Mesothelial cell of epicardium (in vitro differentiated cells): ENCODE measurements at regions not wholly inside any gene's neighbourhood (a gene's known extent, or its start where the extent isn't known, plus 50 kb on each side); places are given as distances from the start of the nearest gene placed in this dataset.
A peak's percentile ranks its signal among the peaks of the same experiment; 100 is the strongest.

Experiments
- DNase-seq, 2 experiments: peaks; one replicate each; pipeline ENCODE4 v3.0.0; 2021; ENCODE audit warnings: low spot score in 2 of 2; ENCODE audit not compliant: unreplicated experiment in 2 of 2
- H3K27ac Mint-ChIP-seq: 2 replicates; pipeline ENCODE4 v1.8.0; 2021; ENCODE audit warnings: mixed read lengths
- H3K27me3 Mint-ChIP-seq: 2 replicates; pipeline ENCODE4 v1.8.0; 2021; ENCODE audit warnings: low read depth, mixed read lengths
- H3K36me3 Mint-ChIP-seq: 2 replicates; pipeline ENCODE4 v1.8.0; 2021; ENCODE audit warnings: mixed read lengths
- H3K4me1 Mint-ChIP-seq: 2 replicates; pipeline ENCODE4 v1.8.0; 2021; ENCODE audit warnings: mixed read lengths
- H3K4me3 Mint-ChIP-seq: 2 replicates; pipeline ENCODE4 v1.8.0; 2021; ENCODE audit warnings: mild to moderate bottlenecking, moderate library complexity, mixed read lengths
- H3K9me3 Mint-ChIP-seq: 2 replicates; pipeline ENCODE4 v1.8.0; 2021; ENCODE audit warnings: mixed read lengths
- TF ChIP-seq, protein P1 (sequence below): fragments of 200-600 bp; sonication (generic); IDR thresholded peaks from one replicate; pipeline ENCODE4 v1.5.0; 2021; ENCODE audit warnings: antibody characterized with exemption; ENCODE audit not compliant: unreplicated experiment

GRCh38 chr1:208528578-208529240 lies 284.5 kb upstream of the PLXNA2 start:
- H3K36me3 Mint-ChIP-seq = no peaks in the 10 kb centered on the region
- no peak overlapping the region for H3K27ac Mint-ChIP-seq

GRCh38 chr1:208531003-208531750 lies 287.0 kb upstream of the PLXNA2 start:
- H3K4me3 Mint-ChIP-seq = no peak overlapping the region
- H3K4me1 Mint-ChIP-seq = peaks cover 48% of the 10 kb centered on the region
- no peaks in the 10 kb centered on the region for H3K36me3 Mint-ChIP-seq
- TF ChIP-seq, protein P1, sequence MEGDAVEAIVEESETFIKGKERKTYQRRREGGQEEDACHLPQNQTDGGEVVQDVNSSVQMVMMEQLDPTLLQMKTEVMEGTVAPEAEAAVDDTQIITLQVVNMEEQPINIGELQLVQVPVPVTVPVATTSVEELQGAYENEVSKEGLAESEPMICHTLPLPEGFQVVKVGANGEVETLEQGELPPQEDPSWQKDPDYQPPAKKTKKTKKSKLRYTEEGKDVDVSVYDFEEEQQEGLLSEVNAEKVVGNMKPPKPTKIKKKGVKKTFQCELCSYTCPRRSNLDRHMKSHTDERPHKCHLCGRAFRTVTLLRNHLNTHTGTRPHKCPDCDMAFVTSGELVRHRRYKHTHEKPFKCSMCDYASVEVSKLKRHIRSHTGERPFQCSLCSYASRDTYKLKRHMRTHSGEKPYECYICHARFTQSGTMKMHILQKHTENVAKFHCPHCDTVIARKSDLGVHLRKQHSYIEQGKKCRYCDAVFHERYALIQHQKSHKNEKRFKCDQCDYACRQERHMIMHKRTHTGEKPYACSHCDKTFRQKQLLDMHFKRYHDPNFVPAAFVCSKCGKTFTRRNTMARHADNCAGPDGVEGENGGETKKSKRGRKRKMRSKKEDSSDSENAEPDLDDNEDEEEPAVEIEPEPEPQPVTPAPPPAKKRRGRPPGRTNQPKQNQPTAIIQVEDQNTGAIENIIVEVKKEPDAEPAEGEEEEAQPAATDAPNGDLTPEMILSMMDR = no peak
- DNase-seq = peak in 1 of 2 experiments; percentile 44
- no peaks in the 10 kb centered on the region for H3K9me3 Mint-ChIP-seq
- H3K27me3 Mint-ChIP-seq = peaks cover 9% of the 10 kb centered on the region
- H3K27ac Mint-ChIP-seq = no peak overlapping the region

More at GRCh38 chr1:208528578-208529240, 284.5 kb upstream of the PLXNA2 start:
- H3K4me3 Mint-ChIP-seq = no peak overlapping the region
- peaks cover 9% of the 10 kb centered on the region for H3K27me3 Mint-ChIP-seq
- H3K4me1 Mint-ChIP-seq = peaks cover 33% of the 10 kb centered on the region
- TF ChIP-seq, protein P1 = no peak
- no peaks in the 10 kb centered on the region for H3K9me3 Mint-ChIP-seq
- no peak for DNase-seq

- no peak overlapping the region for H3K27ac Mint-ChIP-seq
- peaks cover 33% of the 10 kb centered on the region for H3K4me1 Mint-ChIP-seq
- DNase-seq = no peak
- H3K36me3 Mint-ChIP-seq = no peaks in the 10 kb centered on the region
- no peak overlapping the region for H3K4me3 Mint-ChIP-seq
- H3K27me3 Mint-ChIP-seq = peaks cover 9% of the 10 kb centered on the region
- H3K9me3 Mint-ChIP-seq = no peaks in the 10 kb centered on the region
- TF ChIP-seq, protein P1 = no peak
Observed at GRCh38 chr1:208533746-208534598, 289.8 kb upstream of the PLXNA2 start.

GRCh38 chr1:208534599-208534897 lies 290.4 kb upstream of the PLXNA2 start:
- H3K4me3 Mint-ChIP-seq = no peak overlapping the region
- H3K9me3 Mint-ChIP-seq = no peaks in the 10 kb centered on the region
- H3K27me3 Mint-ChIP-seq = peaks cover 9% of the 10 kb centered on the region
- TF ChIP-seq, protein P1 = no peak
- DNase-seq = no peak
- H3K36me3 Mint-ChIP-seq = no peaks in the 10 kb centered on the region
- no peak overlapping the region for H3K27ac Mint-ChIP-seq
- H3K4me1 Mint-ChIP-seq = peaks cover 30% of the 10 kb centered on the region

DNA sequence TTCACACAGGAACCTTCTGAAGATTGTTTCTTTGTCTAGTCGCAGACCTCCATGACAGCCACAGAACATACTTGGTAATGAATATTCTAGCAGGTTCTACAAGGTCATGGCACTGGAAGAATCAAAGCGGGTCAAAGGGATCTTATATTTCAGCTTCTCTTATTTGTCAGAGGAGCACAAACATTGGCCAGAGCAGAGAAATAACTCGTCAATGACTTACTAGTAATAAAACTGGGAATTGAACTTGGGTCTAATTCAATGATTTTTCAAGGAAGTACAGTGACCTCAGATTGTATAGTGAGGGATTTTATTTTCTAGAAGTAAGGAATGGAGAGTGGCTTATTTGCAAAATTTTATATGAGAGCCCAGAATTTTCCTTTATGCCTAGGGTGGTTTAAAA lies 290.8 kb upstream of the PLXNA2 start:
- no peaks in the 10 kb centered on the region for H3K36me3 Mint-ChIP-seq
- H3K9me3 Mint-ChIP-seq = no peaks in the 10 kb centered on the region
- no peak overlapping the region for H3K4me3 Mint-ChIP-seq
- H3K27me3 Mint-ChIP-seq = peaks cover 9% of the 10 kb centered on the region
- TF ChIP-seq, protein P1 = no peak
- no peak for DNase-seq
- peaks cover 30% of the 10 kb centered on the region for H3K4me1 Mint-ChIP-seq
- H3K27ac Mint-ChIP-seq = no peak overlapping the region
